GM13976 (cell line): ENCODE measurements at regions not wholly inside any gene's neighbourhood (a gene's known extent, or its start where the extent isn't known, plus 50 kb on each side); places are given as distances from the start of the nearest gene placed in this dataset.

Experiments used
- DNase-seq: peaks from one replicate; pipeline ENCODE4 v3.0.0; 2012; ENCODE audit warnings: low spot score
- CTCF ChIP-seq: IDR thresholded peaks from 2 replicates; pipeline ENCODE4 v1.5.1; 2012; ENCODE audit warnings: borderline replicate concordance, mild to moderate bottlenecking; ENCODE audit not compliant: insufficient read depth; ENCODE audit errors: extremely low read depth, missing control alignments, control extremely low read depth
- in situ Hi-C: fragments of 300-500 bp; cut with MboI; formaldehyde crosslinking; loops from one replicate; pipeline ENCODE4 v1.12.0; 2022; ENCODE audit warnings: low sequenced_read_pairs, mixed read lengths, inconsistent platforms; ENCODE audit not compliant: unreplicated experiment

GRCh38 chr13:70593716-70594115 is 485.5 kb upstream of the KLHL1 start:
- TF ChIP-seq CTCF = no peak
- no peak for DNase-seq
- in situ Hi-C loops = no loop called here

- DNase-seq = no peak
- TF ChIP-seq CTCF = no peak
- in situ Hi-C loops = no loop called here
Observed at GRCh38 chr13:70585109-70585508, 476.9 kb upstream of the KLHL1 start.

GRCh38 chr13:70580825-70581224 is 472.6 kb upstream of the KLHL1 start:
- in situ Hi-C loops = no loop called here
- TF ChIP-seq CTCF = no peak
- DNase-seq = no peak

- DNase-seq = no peak
Observed at GRCh38 chr13:70579941-70580340, 471.7 kb upstream of the KLHL1 start.

GRCh38 chr13:70571221-70571620 is 463.0 kb upstream of the KLHL1 start:
- DNase-seq = no peak
- in situ Hi-C loops = loop anchor here (25.0 kb wide), 2 partner anchors 709 to 1034 kb away; no protein-coding TSS in a partner anchor
- no peak for TF ChIP-seq CTCF

More at GRCh38 chr13:70579941-70580340, 471.7 kb upstream of the KLHL1 start:
- no peak for TF ChIP-seq CTCF
- in situ Hi-C loops = no loop called here

GRCh38 chr13:70568571-70568970 is 460.3 kb upstream of the KLHL1 start:
- in situ Hi-C loops = loop anchor here (25.0 kb wide), 2 partner anchors 706 to 1031 kb away; no protein-coding TSS in a partner anchor
- TF ChIP-seq CTCF = peak; percentile 40
- peak; percentile 54 for DNase-seq

GRCh38 chr13:70544706-70545105 is 436.5 kb upstream of the KLHL1 start:
- in situ Hi-C loops = no loop called here
- TF ChIP-seq CTCF = no peak
- no peak for DNase-seq
